ENCODE measurements at regions not wholly inside any gene's neighbourhood (a gene's known extent, or its start where the extent isn't known, plus 50 kb on each side); places are given as distances from the start of the nearest gene placed in this dataset.

DNA sequence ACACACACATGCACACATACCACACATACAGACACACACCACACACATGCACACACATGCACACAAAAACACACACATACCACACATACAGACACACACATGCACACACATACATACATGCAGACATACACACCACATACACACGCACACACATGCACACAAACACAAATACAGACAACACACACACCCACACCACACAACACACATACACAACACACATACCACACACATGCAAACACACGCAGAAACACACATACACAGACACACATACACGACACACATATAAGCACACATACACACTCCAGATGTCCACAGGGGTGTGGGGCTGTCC is 60.1 kb upstream of the PPP2R2D start:
- TF ChIP-seq POLR2A (IDR thresholded peaks at IDR 0.05) (no peak), CTCF (IDR thresholded peaks at IDR 0.05) (no peak)

Data from Peyer's patch (tissue), 4 donors.